ENCODE measurements at regions not wholly inside any gene's neighbourhood (a gene's known extent, or its start where the extent isn't known, plus 50 kb on each side); places are given as distances from the start of the nearest gene placed in this dataset.

DNA sequence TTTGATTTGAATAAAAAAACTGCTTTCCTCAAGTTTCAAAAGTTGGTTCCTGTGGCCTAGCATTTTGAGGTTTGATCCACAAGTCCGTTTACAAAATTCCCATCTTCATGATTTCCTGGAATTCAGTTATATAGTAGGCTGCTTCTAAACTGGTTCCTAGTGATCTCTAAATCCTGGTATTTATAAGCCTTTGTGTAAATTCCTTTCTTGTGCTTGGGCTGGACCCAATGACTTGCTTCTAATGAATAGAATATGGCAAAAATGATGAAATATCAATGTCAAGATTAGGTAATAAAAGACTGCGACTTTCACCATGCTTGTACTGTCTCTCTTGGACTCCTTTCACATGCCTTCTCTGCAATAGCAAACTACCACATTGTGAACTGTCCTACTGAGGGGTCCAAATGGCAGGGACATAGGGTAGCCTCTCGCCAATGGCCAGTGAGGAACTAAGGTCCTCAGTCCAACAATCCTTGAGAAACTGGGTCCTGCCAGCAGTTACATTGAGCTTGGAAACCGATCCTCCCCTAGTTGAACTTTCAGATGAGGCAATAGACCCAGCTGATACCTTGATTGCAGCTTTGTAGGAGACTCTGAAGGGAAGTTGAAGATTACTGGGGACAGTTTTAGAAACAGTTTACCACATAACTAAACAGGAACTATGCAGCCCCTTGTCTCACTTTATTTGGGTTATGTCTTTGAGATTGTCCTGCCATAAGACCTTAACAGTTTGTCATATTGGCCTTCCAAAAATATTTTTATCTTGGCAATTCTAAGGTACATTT, 303.9 kb upstream of the TBC1D5 start:
- Mint-ChIP-seq H3K4me1 (ENCODE audit: low read depth) (no peaks in the 10 kb centered on the region), H3K4me3 (ENCODE audit: unreplicated experiment) (no peak overlapping the region), H3K27ac (ENCODE audit: unreplicated experiment) (no peak overlapping the region), H3K9me3 (ENCODE audit: low read depth) (no peaks in the 10 kb centered on the region), H3K36me3 (ENCODE audit: low read depth) (no peaks in the 10 kb centered on the region), H3K27me3 (ENCODE audit: low read depth) (no peaks in the 10 kb centered on the region)
- TF ChIP-seq, protein P1, sequence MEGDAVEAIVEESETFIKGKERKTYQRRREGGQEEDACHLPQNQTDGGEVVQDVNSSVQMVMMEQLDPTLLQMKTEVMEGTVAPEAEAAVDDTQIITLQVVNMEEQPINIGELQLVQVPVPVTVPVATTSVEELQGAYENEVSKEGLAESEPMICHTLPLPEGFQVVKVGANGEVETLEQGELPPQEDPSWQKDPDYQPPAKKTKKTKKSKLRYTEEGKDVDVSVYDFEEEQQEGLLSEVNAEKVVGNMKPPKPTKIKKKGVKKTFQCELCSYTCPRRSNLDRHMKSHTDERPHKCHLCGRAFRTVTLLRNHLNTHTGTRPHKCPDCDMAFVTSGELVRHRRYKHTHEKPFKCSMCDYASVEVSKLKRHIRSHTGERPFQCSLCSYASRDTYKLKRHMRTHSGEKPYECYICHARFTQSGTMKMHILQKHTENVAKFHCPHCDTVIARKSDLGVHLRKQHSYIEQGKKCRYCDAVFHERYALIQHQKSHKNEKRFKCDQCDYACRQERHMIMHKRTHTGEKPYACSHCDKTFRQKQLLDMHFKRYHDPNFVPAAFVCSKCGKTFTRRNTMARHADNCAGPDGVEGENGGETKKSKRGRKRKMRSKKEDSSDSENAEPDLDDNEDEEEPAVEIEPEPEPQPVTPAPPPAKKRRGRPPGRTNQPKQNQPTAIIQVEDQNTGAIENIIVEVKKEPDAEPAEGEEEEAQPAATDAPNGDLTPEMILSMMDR (IDR thresholded peaks at IDR 0.05): no peak
- no peak for DNase-seq (ENCODE audit: low spot score)

DNA sequence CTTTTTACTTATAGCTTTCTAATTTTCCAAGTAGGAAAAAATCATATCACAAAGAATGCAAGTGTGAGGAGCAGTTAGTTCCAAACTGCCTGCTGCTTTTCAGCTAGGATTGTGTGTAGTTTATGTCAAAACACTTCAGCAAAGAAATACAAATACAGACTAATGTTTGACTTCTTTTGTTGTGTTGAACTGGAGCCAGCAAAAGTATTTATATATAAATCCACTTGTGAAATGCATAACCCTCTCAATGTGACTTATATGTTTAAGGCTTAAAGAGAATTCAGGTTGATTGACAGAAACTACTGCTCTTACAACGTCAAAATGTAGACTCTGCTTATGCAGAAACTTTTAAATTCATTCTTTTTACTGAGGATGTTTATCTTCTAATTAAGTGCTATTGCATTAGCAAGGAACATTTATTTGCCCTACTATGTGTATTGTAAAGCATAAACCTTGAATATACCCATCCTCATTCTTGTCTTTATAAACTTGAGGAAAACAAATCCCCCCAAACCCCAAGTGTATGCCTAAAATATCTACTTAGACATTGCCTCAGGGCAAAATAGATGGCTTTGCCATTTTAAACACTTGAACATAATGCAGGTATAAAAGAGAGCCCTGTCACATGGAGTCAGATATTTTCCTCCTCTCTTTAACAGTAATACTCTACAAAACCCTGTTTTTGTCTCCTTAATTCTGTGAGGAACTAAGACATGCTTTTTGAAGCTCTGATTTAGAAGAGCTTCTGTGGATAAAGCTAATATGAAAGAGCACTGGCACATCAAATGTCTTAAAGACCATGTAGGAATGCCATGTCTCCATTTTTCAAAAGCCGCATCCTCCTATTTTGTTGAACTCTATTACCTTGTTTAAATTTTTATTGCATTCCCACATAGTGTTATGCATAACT, 302.8 kb upstream of the TBC1D5 start:
- H3K27ac Mint-ChIP-seq (ENCODE audit: unreplicated experiment): no peak overlapping the region
- peaks cover 5% of the 10 kb centered on the region for H3K36me3 Mint-ChIP-seq (ENCODE audit: low read depth)
- no peaks in the 10 kb centered on the region for H3K4me1 Mint-ChIP-seq (ENCODE audit: low read depth)
- H3K9me3 Mint-ChIP-seq (ENCODE audit: low read depth): peaks cover 5% of the 10 kb centered on the region
- TF ChIP-seq, protein P1 (IDR thresholded peaks at IDR 0.05): no peak
- no peaks in the 10 kb centered on the region for H3K27me3 Mint-ChIP-seq (ENCODE audit: low read depth)
- no peak for DNase-seq (ENCODE audit: low spot score)
- no peak overlapping the region for H3K4me3 Mint-ChIP-seq (ENCODE audit: unreplicated experiment)

DNA sequence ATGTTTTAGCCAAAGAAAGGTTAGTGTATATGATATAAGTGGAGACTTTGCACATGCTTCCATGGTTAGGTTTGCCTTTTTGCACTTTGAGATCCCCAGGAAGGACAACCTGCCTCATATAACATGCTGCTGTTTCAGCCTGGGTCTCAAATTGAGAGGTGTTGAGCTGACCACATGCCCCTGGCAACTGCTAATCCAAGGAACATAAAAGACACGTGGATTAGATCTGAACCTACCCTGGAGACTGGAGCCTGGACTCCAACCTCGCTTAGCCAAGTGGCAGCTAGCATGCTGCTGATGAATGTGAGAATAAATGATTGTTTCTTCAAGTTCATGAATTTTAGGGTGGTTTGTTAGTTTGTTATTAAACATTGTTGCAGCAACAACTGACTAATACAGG, 301.8 kb upstream of the TBC1D5 start:
- Mint-ChIP-seq H3K27ac (ENCODE audit: unreplicated experiment) (no peak overlapping the region), H3K36me3 (ENCODE audit: low read depth) (peaks cover 5% of the 10 kb centered on the region), H3K4me1 (ENCODE audit: low read depth) (no peaks in the 10 kb centered on the region), H3K9me3 (ENCODE audit: low read depth) (peaks cover 5% of the 10 kb centered on the region), H3K27me3 (ENCODE audit: low read depth) (no peaks in the 10 kb centered on the region), H3K4me3 (ENCODE audit: unreplicated experiment) (no peak overlapping the region)
- TF ChIP-seq, protein P1 (IDR thresholded peaks at IDR 0.05): no peak
- DNase-seq (ENCODE audit: low spot score): no peak

DNA sequence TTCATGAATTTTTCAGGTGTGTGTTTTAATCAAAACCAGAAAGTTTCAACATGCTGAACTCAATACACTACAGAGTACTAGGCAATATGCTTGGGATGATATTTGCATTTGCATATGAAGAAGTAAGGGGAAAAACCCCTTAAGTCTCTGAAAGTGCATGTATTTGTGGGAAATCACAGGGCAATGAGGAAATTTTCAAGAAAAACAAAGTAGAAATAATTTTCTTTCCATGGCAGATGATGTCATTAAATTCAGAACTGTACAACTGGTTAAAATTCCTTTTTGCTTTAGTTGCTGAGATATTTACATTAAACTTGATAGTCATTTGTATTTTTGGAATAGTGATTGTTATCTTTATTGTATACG, 294.0 kb upstream of the TBC1D5 start:
- H3K27me3 Mint-ChIP-seq (ENCODE audit: low read depth): no peaks in the 10 kb centered on the region
- TF ChIP-seq, protein P1 (IDR thresholded peaks at IDR 0.05): no peak
- peaks cover 4% of the 10 kb centered on the region for H3K4me1 Mint-ChIP-seq (ENCODE audit: low read depth)
- peaks cover 5% of the 10 kb centered on the region for H3K9me3 Mint-ChIP-seq (ENCODE audit: low read depth)
- H3K4me3 Mint-ChIP-seq (ENCODE audit: unreplicated experiment): no peak overlapping the region
- no peak overlapping the region for H3K27ac Mint-ChIP-seq (ENCODE audit: unreplicated experiment)
- peaks cover 5% of the 10 kb centered on the region for H3K36me3 Mint-ChIP-seq (ENCODE audit: low read depth)
- DNase-seq (ENCODE audit: low spot score): no peak

DNA sequence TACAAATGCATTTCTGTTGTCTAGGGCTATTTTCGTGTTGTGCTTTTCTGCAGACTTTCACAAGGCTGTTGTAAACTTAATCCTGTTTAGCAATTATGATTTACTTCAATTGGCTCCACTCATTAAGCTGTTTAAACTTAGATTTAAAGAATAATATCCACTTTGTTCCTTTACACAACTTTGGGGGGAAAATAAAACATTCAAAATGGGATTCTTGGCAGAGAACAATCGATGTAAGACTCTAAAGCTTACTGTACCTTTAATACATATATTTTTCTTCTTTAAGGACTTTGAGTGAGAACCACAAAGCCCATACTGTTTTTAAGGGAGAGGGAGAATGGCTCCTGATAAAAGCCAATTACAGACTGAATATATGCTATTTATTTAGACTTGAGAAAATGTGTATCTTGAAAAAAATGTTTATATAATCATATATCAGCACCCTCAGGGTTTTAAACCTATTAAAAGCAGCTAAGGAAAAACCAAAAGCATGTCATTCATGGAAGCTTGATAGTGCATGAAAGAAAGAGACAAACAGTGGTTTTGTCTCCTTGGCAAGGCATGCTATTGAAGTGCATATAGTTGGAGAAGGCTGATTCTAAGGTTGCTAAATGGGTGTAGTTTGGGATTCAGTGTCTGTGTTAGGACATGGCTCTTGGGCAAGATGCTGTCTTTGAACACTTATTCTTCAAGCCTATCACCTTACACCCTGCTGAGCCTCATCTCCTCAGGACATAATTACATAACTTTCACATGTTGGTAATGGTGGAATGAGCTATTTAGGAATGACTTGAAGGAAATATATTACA, 293.4 kb upstream of the TBC1D5 start:
- H3K9me3 Mint-ChIP-seq (ENCODE audit: low read depth): peaks cover 1% of the 10 kb centered on the region
- DNase-seq (ENCODE audit: low spot score): no peak
- TF ChIP-seq, protein P1 (IDR thresholded peaks at IDR 0.05): no peak
- H3K27ac Mint-ChIP-seq (ENCODE audit: unreplicated experiment): no peak overlapping the region
- no peak overlapping the region for H3K4me3 Mint-ChIP-seq (ENCODE audit: unreplicated experiment)
- H3K36me3 Mint-ChIP-seq (ENCODE audit: low read depth): peaks cover under 1% of the 10 kb centered on the region
- peaks cover 4% of the 10 kb centered on the region for H3K4me1 Mint-ChIP-seq (ENCODE audit: low read depth)
- H3K27me3 Mint-ChIP-seq (ENCODE audit: low read depth): no peaks in the 10 kb centered on the region

All from chondrocyte (in vitro differentiated cells).